ENCODE measurements at regions not wholly inside any gene's neighbourhood (a gene's known extent, or its start where the extent isn't known, plus 50 kb on each side); places are given as distances from the start of the nearest gene placed in this dataset.

- no peaks in the 10 kb centered on the region for H3K9me3 ChIP-seq
- no peaks in the 10 kb centered on the region for H3K4me1 ChIP-seq
- intact Hi-C loops (cut with DNase I): no loop called here
- no peak for DNase-seq
- WGBS, 2 donors: 50 to 73% methylated on average over 8 of the region's 8 CpGs
- H3K4me3 ChIP-seq: no peak overlapping the region
- TF ChIP-seq POLR2A (IDR thresholded peaks at IDR 0.05): no peak
- TF ChIP-seq, protein P1, sequence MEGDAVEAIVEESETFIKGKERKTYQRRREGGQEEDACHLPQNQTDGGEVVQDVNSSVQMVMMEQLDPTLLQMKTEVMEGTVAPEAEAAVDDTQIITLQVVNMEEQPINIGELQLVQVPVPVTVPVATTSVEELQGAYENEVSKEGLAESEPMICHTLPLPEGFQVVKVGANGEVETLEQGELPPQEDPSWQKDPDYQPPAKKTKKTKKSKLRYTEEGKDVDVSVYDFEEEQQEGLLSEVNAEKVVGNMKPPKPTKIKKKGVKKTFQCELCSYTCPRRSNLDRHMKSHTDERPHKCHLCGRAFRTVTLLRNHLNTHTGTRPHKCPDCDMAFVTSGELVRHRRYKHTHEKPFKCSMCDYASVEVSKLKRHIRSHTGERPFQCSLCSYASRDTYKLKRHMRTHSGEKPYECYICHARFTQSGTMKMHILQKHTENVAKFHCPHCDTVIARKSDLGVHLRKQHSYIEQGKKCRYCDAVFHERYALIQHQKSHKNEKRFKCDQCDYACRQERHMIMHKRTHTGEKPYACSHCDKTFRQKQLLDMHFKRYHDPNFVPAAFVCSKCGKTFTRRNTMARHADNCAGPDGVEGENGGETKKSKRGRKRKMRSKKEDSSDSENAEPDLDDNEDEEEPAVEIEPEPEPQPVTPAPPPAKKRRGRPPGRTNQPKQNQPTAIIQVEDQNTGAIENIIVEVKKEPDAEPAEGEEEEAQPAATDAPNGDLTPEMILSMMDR (IDR thresholded peaks at IDR 0.05): no peak
- H3K27ac ChIP-seq: no peak overlapping the region
- no peak for ATAC-seq
- H3K27me3 ChIP-seq: no peaks in the 10 kb centered on the region
- H3K36me3 ChIP-seq (replicated peaks in 1 of 2; ENCODE audit: insufficient read depth in 1 of 2, low read depth in 2 of 2): no peaks in the 10 kb centered on the region
These were observed 50.3 kb upstream of the TLK1 start for GRCh38 chr2:171210864-171211431.

Data from body of pancreas (tissue), 4 donors.